Right lobe of liver (tissue), 6 donors: ENCODE measurements at regions not wholly inside any gene's neighbourhood (a gene's known extent, or its start where the extent isn't known, plus 50 kb on each side); places are given as distances from the start of the nearest gene placed in this dataset.

Experiments used
- ATAC-seq, 4 donors: fragments of 200-7000 bp; cut with Tn5 transposase; one replicate each; pipeline ENCODE4 v1.9.1; 2020; ENCODE audit warnings: mild to moderate bottlenecking in 4 of 4, moderate library complexity in 4 of 4
- DNase-seq, 3 donors: peaks; one replicate each; pipeline ENCODE4 v3.0.0-alpha.2; 2020
- H3K27ac ChIP-seq, 3 donors: fragments of 200-600 bp; one replicate each; pipeline ENCODE4 v1.8.0; 2022
- H3K27me3 ChIP-seq, 2 donors: fragments of 200-600 bp; one replicate each; pipeline ENCODE4 v1.8.0; 2022
- H3K36me3 ChIP-seq, 4 donors: fragments of 200-600 bp; sonication (generic) in 1 of 4; one replicate each; pipeline versions ENCODE4 v1.5.1 to v1.8.0; 2017 to 2022; ENCODE audit warnings: control low read depth in 1 of 4
- H3K4me1 ChIP-seq, 4 donors: fragments of 200-600 bp; sonication (generic) in 1 of 4; one replicate each; pipeline versions ENCODE4 v1.5.1 to v1.8.0; 2017 to 2022; ENCODE audit warnings: control low read depth in 1 of 4
- H3K4me3 ChIP-seq, 3 donors: fragments of 200-600 bp; one replicate each; pipeline ENCODE4 v1.8.0; 2022
- H3K9me3 ChIP-seq, 4 donors: fragments of 200-600 bp; sonication (generic) in 1 of 4; one replicate each; pipeline versions ENCODE4 v1.5.1 to v1.8.0; 2017 to 2022; ENCODE audit warnings: control low read depth in 1 of 4
- POLR2A ChIP-seq: fragments of 450-650 bp; IDR thresholded peaks from one replicate; pipeline ENCODE4 v1.6.1; 2017; ENCODE audit warnings: antibody characterized with exemption, mild to moderate bottlenecking
- WGBS: methylation state at CpG from one replicate; pipeline ENCODE4 v1.1.6; 2018; ENCODE audit warnings: low coverage, low lambda C conversion rate; ENCODE audit not compliant: insufficient coverage; ENCODE audit errors: missing lambda C conversion rate; 5-methylcytosine and 5-hydroxymethylcytosine counted together
- intact Hi-C, 2 donors: fragments of 100-400 bp; cut with DNase I; formaldehyde crosslinking; loops; one replicate each; pipeline versions ENCODE4 v1.11.2 to v1.14.1; 2022
- TF ChIP-seq, protein P1 (sequence below), 4 donors: fragments of 200-600 bp in 3 of 4; fragments of 450-650 bp in 1 of 4; IDR thresholded peaks; one replicate each; pipeline versions ENCODE4 v1.5.1 to v1.8.0; 2016 to 2022; ENCODE audit warnings: antibody characterized with exemption in 4 of 4, mild to moderate bottlenecking in 2 of 4
- donor health status: DM: no; HTN: yes; CAD: no.
- donor health status: DM: no; HTN: no; CAD: no.
- donor health status: DM: no; HTN: no; CAD: no.
- donor health status: DM: no; HTN: yes; CAD: no.
- donor health status: DM: no; HTN: yes; CAD: no.

DNA sequence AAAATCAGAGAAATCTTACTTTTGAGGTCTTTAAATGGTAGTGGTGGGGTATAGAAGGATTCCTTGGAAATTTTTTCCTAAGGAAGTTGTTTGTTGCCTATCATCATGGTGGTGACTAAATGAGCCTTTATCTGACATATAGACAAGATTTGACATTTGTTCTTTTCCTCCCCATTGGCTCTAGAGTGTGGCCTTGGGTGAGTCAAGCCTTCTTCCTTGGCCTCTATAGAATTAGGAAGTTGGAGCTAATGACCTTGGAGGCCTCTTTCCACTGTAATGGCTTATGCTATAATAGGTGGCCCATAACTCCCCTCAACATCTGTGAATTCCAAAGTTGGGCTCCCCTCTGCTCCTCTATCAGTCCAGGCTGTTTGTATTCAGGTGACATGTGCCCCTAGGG, 79.1 kb upstream of the HNF1B start:
- no peaks in the 10 kb centered on the region for H3K27me3 ChIP-seq
- no peak for TF ChIP-seq POLR2A
- TF ChIP-seq, protein P1, sequence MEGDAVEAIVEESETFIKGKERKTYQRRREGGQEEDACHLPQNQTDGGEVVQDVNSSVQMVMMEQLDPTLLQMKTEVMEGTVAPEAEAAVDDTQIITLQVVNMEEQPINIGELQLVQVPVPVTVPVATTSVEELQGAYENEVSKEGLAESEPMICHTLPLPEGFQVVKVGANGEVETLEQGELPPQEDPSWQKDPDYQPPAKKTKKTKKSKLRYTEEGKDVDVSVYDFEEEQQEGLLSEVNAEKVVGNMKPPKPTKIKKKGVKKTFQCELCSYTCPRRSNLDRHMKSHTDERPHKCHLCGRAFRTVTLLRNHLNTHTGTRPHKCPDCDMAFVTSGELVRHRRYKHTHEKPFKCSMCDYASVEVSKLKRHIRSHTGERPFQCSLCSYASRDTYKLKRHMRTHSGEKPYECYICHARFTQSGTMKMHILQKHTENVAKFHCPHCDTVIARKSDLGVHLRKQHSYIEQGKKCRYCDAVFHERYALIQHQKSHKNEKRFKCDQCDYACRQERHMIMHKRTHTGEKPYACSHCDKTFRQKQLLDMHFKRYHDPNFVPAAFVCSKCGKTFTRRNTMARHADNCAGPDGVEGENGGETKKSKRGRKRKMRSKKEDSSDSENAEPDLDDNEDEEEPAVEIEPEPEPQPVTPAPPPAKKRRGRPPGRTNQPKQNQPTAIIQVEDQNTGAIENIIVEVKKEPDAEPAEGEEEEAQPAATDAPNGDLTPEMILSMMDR (IDR thresholded peaks at IDR 0.05) = no peak
- intact Hi-C loops = no loop called here
- no peak overlapping the region for H3K4me3 ChIP-seq
- peaks cover 0 to 11% (median 5%) of the 10 kb centered on the region in 4 donors for H3K4me1 ChIP-seq
- ATAC-seq = no peak
- no peak for DNase-seq
- no peaks in the 10 kb centered on the region for H3K9me3 ChIP-seq
- H3K27ac ChIP-seq = no peak overlapping the region
- H3K36me3 ChIP-seq = no peaks in the 10 kb centered on the region

DNA sequence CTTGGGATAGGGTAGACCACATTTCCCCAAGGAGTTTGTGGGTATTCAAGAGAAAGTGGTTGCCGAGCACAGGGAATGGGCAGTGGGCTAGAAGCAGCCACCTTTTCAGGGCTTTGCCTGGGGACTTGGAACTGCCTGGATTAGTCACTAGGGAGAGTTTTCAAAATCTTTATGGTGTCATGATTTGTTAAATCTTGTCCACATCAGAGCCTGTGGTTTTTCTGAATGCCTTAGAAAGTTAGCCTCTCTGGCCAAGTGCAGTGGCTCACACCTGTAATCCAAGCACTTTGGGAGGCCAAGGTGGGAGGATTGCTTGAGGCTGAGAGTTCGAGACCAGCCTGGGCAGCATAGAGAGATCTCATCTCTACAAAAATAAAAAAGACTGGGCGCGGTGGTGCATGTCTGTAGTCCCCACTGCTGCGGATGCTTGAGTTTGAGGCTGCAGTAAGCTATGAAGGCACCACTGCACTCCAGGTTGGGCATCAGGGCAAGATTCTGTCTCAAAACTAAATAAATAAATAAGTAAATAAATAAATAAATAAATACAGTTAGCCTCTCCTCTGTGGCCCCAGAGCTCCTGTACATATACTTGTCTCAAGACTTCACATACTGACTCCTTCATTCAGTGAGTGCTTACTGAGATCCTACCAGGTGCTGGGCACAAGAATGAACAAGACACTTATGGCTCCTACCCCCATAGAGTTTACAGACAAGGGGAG, 76.3 kb upstream of the HNF1B start:
- Histone ChIP-seq H3K4me3 (no peak overlapping the region), H3K4me1 (peaks cover 0 to 11% (median 5%) of the 10 kb centered on the region in 4 donors), H3K27ac (no peak overlapping the region), H3K27me3 (no peaks in the 10 kb centered on the region), H3K36me3 (no peaks in the 10 kb centered on the region), H3K9me3 (no peaks in the 10 kb centered on the region)
- no peak for TF ChIP-seq POLR2A
- TF ChIP-seq, protein P1 (IDR thresholded peaks at IDR 0.05) = no peak
- ATAC-seq = no peak
- 80% methylated on average over 5 of the region's 5 CpGs for WGBS
- DNase-seq = no peak
- intact Hi-C loops = no loop called here

DNA sequence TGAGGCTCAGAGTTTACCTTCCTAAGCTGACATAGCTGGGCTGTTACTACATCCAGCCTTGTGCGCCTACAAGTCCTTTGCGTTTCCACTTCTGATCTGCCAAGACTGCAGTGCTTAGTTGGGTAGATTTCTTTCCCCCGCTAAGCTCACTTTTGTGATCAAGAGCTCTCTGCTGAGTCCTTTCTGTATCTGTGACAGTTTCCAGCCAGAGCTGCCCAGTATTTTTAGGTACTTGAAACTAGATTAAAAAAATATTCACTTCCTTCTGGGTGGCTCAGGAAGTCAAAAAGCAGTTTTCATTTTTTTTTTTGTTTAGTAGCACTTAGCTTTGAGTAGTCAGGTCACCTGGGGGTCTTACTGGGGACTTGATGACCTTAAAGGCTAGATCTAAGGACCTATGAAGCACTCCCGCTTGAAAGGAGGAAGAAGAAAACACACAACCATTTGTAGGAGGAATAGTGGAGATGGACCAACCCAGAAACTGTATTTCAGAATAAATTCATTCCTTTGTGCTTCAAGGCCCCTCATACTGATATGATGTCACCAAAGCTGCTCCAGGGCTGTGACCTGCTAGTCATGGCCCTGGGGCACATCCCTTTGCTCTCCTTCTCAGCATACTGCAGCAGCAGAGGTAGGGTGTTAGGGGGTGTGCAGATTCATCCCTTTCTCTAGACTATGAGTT, 75.6 kb upstream of the HNF1B start:
- Histone ChIP-seq H3K4me3 (no peak overlapping the region), H3K27me3 (no peaks in the 10 kb centered on the region), H3K4me1 (peaks cover 0 to 11% (median 5%) of the 10 kb centered on the region in 4 donors), H3K27ac (no peak overlapping the region), H3K9me3 (no peaks in the 10 kb centered on the region), H3K36me3 (no peaks in the 10 kb centered on the region)
- ATAC-seq (no peak), DNase-seq (no peak)
- 49% methylated on average over 4 of the region's 4 CpGs for WGBS
- no peak for TF ChIP-seq POLR2A
- TF ChIP-seq, protein P1 (IDR thresholded peaks at IDR 0.05) = no peak
- intact Hi-C loops = no loop called here

DNA sequence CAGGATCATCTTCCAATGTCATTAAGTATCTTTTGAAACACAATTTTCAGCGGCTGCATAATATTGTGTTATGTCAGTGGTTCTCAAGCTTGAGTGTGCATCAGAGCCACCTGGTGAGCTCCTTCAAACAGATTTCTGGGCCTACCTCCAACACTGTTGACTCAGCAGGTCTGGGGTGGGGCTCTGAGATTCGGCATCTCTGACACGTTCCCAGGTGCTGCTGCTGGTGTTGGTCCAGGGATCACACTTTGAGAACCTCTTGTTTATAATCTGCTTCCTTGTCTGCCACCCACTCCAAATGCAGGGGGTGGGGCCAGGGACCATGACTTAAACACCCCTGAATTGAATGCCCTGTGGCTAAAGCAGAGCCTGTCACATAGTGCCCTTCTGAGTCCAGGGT, 73.8 kb upstream of the HNF1B start:
- Histone ChIP-seq H3K27me3 (no peaks in the 10 kb centered on the region), H3K36me3 (no peaks in the 10 kb centered on the region), H3K27ac (no peak overlapping the region), H3K4me1 (no peaks in the 10 kb centered on the region), H3K9me3 (no peaks in the 10 kb centered on the region), H3K4me3 (no peak overlapping the region)
- TF ChIP-seq, protein P1 (IDR thresholded peaks at IDR 0.05) = no peak
- no peak for TF ChIP-seq POLR2A
- DNase-seq (peak in 1 of 3 donors; percentile 23), ATAC-seq (peak in 2 of 4 donors; percentile 52 to 71)
- intact Hi-C loops = no loop called here
- WGBS = 33% methylated on average over 3 of the region's 3 CpGs
